K562 (cell line): ENCODE measurements at regions not wholly inside any gene's neighbourhood (a gene's known extent, or its start where the extent isn't known, plus 50 kb on each side); places are given as distances from the start of the nearest gene placed in this dataset.

Experiments
- ATAC-seq: fragments of 200-7000 bp; cut with Tn5 transposase; 3 replicates; pipeline ENCODE4 v1.9.1; 2020; ENCODE audit warnings: moderate library complexity
- BruUV-seq: library from RNA; stranded (reverse); fragments of 400-500 nt; replicated peaks from 2 replicates; lab custom pipeline; 2021; lab: Mats Ljungman, UMichigan
- CTCF ChIA-PET: fragments of 300-600 bp; formaldehyde crosslinking; extraction: SDS; loops from one replicate; lab custom pipeline; 2021; ENCODE audit warnings: low intra/inter-chr PET ratio; lab: Yijun Ruan, JAX
- POLR2A ChIA-PET: fragments of 300-600, 350-650 bp; sonication (Branson Sonifier 250); formaldehyde crosslinking; extraction: SDS; loops from one replicate; lab custom pipeline; 2021; ENCODE audit warnings: antibody characterized with exemption, inconsistent platforms; lab: Yijun Ruan, JAX
- DNase-seq, 4 experiments: peaks; one replicate each; pipeline versions ENCODE4 v3.0.0 to v3.0.0-alpha.2; 2011 to 2018; ENCODE audit warnings: low spot score in 3 of 4, mixed read lengths in 3 of 4; ENCODE audit errors: extremely low read depth in 1 of 4
- FAIRE-seq: peaks from 2 replicates; lab custom pipeline; 2011; peaks lifted over from hg19 to GRCh38; lab: Jason Lieb, UNC
- H2AFZ ChIP-seq: 2 replicates; pipeline ENCODE4 v1.6.0; 2011; ENCODE audit warnings: low read depth, low read length, control low read depth, inconsistent platforms
- H3K27ac ChIP-seq: fragments of 200-600 bp; 3 replicates; pipeline ENCODE4 v1.8.0; 2011; ENCODE audit warnings: low read depth, mild to moderate bottlenecking, control low read depth, inconsistent platforms, low read length, moderate library complexity, mixed read lengths; ENCODE audit errors: extremely low read depth
- H3K27me3 ChIP-seq, 2 experiments: fragments of 300-600 bp in 1 of 2; 2 replicates in 1 of 2; 3 replicates in 1 of 2; pipeline versions ENCODE4 v1.6.0 to v1.8.0; 2011; ENCODE audit warnings: inconsistent platforms in 2 of 2, low read length in 2 of 2, mild to moderate bottlenecking in 1 of 2, mixed read lengths in 1 of 2, moderate library complexity in 1 of 2; ENCODE audit not compliant: control insufficient read depth in 2 of 2, insufficient read depth in 2 of 2
- H3K36me3 ChIP-seq: fragments of 300-600 bp; 3 replicates; pipeline ENCODE4 v1.8.0; 2011; ENCODE audit warnings: mild to moderate bottlenecking, low read length, inconsistent platforms; ENCODE audit not compliant: control insufficient read depth, insufficient read depth
- H3K4me1 ChIP-seq, 2 experiments: fragments of 200-600 bp in 1 of 2; replicated peaks in 1 of 2; 2 replicates in 1 of 2; 3 replicates in 1 of 2; pipeline versions ENCODE4 v1.5.1 to v1.8.0; 2011; ENCODE audit warnings: inconsistent platforms in 2 of 2, low read length in 2 of 2, mild to moderate bottlenecking in 1 of 2, mixed read lengths in 1 of 2, moderate library complexity in 1 of 2; ENCODE audit not compliant: control insufficient read depth in 2 of 2, insufficient read depth in 2 of 2
- H3K4me2 ChIP-seq: 2 replicates; pipeline ENCODE4 v1.6.1; 2011; ENCODE audit warnings: low read length, control low read depth, inconsistent platforms, mixed read lengths; ENCODE audit not compliant: insufficient read depth
- H3K4me3 ChIP-seq: fragments of 200-600 bp; sonication (generic), shearing (Covaris generic); 2 replicates; pipeline ENCODE4 v1.5.1; 2016; ENCODE audit warnings: control low read depth, inconsistent platforms
- H3K79me2 ChIP-seq: fragments of 200-600 bp; 3 replicates; pipeline ENCODE4 v1.8.0; 2011; ENCODE audit warnings: low read length, inconsistent platforms; ENCODE audit not compliant: control insufficient read depth, insufficient read depth
- H3K9ac ChIP-seq, 2 experiments: 2 replicates each; pipeline versions ENCODE4 v1.6.0 to v1.6.1; 2011; ENCODE audit warnings: low read depth in 2 of 2, low read length in 2 of 2, control low read depth in 1 of 2, inconsistent platforms in 1 of 2, mild to moderate bottlenecking in 1 of 2, mixed read lengths in 1 of 2; ENCODE audit not compliant: insufficient read depth in 1 of 2
- H3K9me1 ChIP-seq: one replicate; pipeline ENCODE4 v1.6.0; 2011; ENCODE audit warnings: inconsistent platforms, mild to moderate bottlenecking, low read length, moderate library complexity; ENCODE audit not compliant: control insufficient read depth, insufficient read depth
- H3K9me3 ChIP-seq: replicated peaks from 2 replicates; pipeline ENCODE4 v1.5.1; 2011; ENCODE audit warnings: low read depth, low read length, inconsistent platforms; ENCODE audit not compliant: control insufficient read depth, insufficient read depth
- H4K20me1 ChIP-seq: replicated peaks from 2 replicates; pipeline ENCODE4 v1.6.1; 2011; ENCODE audit warnings: low read length, inconsistent platforms, mixed read lengths; ENCODE audit not compliant: control insufficient read depth, insufficient read depth
- CREB3L1 ChIP-seq: fragments of 450-650 bp; IDR thresholded peaks from 2 replicates; pipeline ENCODE4 v1.6.1; 2014; ENCODE audit warnings: low read depth, mild to moderate bottlenecking, moderate library complexity, borderline replicate concordance
- ELF2 ChIP-seq: fragments of 250-450 bp; sonication (Bioruptor Pico); IDR thresholded peaks from 2 replicates; pipeline ENCODE4 v1.5.0; 2021; ENCODE audit warnings: mild to moderate bottlenecking
- ZNF134 ChIP-seq: fragments of 250-450 bp; sonication (Bioruptor Pico); conservative IDR thresholded peaks from 2 replicates; pipeline ENCODE4 v1.4.0; 2020
- WGBS: fragments of 100-300 bp; shearing (Covaris generic); methylation state at CpG from one replicate; pipeline ENCODE4 v1.1.6; 2016; ENCODE audit warnings: low coverage, mixed read lengths; ENCODE audit not compliant: insufficient coverage; ENCODE audit errors: missing lambda C conversion rate; 5-methylcytosine and 5-hydroxymethylcytosine counted together
- in situ Hi-C: fragments of 300-500 bp; cut with MboI; formaldehyde crosslinking; loops from 4 replicates; pipeline ENCODE4 v1.15.0; 2018; ENCODE audit warnings: inconsistent platforms, mixed read lengths
- intact Hi-C: fragments of 100-400 bp; cut with micrococcal nuclease; formaldehyde crosslinking; loops from 2 replicates; pipeline ENCODE4 v1.14.2; 2022
- TF ChIP-seq, protein P1 (sequence below): fragments of 450-650 bp; IDR thresholded peaks from 2 replicates; pipeline ENCODE4 v1.6.1; 2016; ENCODE audit warnings: mild to moderate bottlenecking, moderate library complexity
- TF ChIP-seq, protein P2 (sequence below): fragments of 450-650 bp; IDR thresholded peaks from 2 replicates; pipeline ENCODE4 v1.6.1; 2017; ENCODE audit warnings: antibody characterized with exemption, mild to moderate bottlenecking

- FAIRE-seq (no peak), DNase-seq (no peak), ATAC-seq (0 out of 3 replicates have a peak, but pooled peaks have one; percentile 29)
- no peaks in the 10 kb centered on the region for H3K9me3 ChIP-seq
- no peak overlapping the region for H3K4me2 ChIP-seq
- in situ Hi-C loops (no loop called here), intact Hi-C loops (no loop called here)
- POLR2A ChIA-PET, result no interaction called here
- H3K9me1 ChIP-seq, result no peaks in the 10 kb centered on the region
- peaks cover 0 to 4% of the 10 kb centered on the region in 2 experiments; a peak in 1 of 5 replicates for H3K4me1 ChIP-seq
- H3K27ac ChIP-seq, result no peak overlapping the region
- H2AFZ ChIP-seq, result peak overlapping the region; percentile 10; the same call in 1 of the 2 replicates
- no peak overlapping the region for H3K9ac ChIP-seq
- H3K4me3 ChIP-seq, result no peak overlapping the region
- no peaks in the 10 kb centered on the region for H3K36me3 ChIP-seq
- BruUV-seq, result no TSS peak
- no peaks in the 10 kb centered on the region for H3K27me3 ChIP-seq
- CTCF ChIA-PET, result no interaction called here
- H3K79me2 ChIP-seq, result no peaks in the 10 kb centered on the region
- H4K20me1 ChIP-seq, result no peaks in the 10 kb centered on the region
- WGBS, result 36% methylated on average over 3 of the region's 3 CpGs
- TF ChIP-seq, protein P1, sequence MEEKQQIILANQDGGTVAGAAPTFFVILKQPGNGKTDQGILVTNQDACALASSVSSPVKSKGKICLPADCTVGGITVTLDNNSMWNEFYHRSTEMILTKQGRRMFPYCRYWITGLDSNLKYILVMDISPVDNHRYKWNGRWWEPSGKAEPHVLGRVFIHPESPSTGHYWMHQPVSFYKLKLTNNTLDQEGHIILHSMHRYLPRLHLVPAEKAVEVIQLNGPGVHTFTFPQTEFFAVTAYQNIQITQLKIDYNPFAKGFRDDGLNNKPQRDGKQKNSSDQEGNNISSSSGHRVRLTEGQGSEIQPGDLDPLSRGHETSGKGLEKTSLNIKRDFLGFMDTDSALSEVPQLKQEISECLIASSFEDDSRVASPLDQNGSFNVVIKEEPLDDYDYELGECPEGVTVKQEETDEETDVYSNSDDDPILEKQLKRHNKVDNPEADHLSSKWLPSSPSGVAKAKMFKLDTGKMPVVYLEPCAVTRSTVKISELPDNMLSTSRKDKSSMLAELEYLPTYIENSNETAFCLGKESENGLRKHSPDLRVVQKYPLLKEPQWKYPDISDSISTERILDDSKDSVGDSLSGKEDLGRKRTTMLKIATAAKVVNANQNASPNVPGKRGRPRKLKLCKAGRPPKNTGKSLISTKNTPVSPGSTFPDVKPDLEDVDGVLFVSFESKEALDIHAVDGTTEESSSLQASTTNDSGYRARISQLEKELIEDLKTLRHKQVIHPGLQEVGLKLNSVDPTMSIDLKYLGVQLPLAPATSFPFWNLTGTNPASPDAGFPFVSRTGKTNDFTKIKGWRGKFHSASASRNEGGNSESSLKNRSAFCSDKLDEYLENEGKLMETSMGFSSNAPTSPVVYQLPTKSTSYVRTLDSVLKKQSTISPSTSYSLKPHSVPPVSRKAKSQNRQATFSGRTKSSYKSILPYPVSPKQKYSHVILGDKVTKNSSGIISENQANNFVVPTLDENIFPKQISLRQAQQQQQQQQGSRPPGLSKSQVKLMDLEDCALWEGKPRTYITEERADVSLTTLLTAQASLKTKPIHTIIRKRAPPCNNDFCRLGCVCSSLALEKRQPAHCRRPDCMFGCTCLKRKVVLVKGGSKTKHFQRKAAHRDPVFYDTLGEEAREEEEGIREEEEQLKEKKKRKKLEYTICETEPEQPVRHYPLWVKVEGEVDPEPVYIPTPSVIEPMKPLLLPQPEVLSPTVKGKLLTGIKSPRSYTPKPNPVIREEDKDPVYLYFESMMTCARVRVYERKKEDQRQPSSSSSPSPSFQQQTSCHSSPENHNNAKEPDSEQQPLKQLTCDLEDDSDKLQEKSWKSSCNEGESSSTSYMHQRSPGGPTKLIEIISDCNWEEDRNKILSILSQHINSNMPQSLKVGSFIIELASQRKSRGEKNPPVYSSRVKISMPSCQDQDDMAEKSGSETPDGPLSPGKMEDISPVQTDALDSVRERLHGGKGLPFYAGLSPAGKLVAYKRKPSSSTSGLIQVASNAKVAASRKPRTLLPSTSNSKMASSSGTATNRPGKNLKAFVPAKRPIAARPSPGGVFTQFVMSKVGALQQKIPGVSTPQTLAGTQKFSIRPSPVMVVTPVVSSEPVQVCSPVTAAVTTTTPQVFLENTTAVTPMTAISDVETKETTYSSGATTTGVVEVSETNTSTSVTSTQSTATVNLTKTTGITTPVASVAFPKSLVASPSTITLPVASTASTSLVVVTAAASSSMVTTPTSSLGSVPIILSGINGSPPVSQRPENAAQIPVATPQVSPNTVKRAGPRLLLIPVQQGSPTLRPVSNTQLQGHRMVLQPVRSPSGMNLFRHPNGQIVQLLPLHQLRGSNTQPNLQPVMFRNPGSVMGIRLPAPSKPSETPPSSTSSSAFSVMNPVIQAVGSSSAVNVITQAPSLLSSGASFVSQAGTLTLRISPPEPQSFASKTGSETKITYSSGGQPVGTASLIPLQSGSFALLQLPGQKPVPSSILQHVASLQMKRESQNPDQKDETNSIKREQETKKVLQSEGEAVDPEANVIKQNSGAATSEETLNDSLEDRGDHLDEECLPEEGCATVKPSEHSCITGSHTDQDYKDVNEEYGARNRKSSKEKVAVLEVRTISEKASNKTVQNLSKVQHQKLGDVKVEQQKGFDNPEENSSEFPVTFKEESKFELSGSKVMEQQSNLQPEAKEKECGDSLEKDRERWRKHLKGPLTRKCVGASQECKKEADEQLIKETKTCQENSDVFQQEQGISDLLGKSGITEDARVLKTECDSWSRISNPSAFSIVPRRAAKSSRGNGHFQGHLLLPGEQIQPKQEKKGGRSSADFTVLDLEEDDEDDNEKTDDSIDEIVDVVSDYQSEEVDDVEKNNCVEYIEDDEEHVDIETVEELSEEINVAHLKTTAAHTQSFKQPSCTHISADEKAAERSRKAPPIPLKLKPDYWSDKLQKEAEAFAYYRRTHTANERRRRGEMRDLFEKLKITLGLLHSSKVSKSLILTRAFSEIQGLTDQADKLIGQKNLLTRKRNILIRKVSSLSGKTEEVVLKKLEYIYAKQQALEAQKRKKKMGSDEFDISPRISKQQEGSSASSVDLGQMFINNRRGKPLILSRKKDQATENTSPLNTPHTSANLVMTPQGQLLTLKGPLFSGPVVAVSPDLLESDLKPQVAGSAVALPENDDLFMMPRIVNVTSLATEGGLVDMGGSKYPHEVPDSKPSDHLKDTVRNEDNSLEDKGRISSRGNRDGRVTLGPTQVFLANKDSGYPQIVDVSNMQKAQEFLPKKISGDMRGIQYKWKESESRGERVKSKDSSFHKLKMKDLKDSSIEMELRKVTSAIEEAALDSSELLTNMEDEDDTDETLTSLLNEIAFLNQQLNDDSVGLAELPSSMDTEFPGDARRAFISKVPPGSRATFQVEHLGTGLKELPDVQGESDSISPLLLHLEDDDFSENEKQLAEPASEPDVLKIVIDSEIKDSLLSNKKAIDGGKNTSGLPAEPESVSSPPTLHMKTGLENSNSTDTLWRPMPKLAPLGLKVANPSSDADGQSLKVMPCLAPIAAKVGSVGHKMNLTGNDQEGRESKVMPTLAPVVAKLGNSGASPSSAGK, result no peak
- TF ChIP-seq, protein P2, sequence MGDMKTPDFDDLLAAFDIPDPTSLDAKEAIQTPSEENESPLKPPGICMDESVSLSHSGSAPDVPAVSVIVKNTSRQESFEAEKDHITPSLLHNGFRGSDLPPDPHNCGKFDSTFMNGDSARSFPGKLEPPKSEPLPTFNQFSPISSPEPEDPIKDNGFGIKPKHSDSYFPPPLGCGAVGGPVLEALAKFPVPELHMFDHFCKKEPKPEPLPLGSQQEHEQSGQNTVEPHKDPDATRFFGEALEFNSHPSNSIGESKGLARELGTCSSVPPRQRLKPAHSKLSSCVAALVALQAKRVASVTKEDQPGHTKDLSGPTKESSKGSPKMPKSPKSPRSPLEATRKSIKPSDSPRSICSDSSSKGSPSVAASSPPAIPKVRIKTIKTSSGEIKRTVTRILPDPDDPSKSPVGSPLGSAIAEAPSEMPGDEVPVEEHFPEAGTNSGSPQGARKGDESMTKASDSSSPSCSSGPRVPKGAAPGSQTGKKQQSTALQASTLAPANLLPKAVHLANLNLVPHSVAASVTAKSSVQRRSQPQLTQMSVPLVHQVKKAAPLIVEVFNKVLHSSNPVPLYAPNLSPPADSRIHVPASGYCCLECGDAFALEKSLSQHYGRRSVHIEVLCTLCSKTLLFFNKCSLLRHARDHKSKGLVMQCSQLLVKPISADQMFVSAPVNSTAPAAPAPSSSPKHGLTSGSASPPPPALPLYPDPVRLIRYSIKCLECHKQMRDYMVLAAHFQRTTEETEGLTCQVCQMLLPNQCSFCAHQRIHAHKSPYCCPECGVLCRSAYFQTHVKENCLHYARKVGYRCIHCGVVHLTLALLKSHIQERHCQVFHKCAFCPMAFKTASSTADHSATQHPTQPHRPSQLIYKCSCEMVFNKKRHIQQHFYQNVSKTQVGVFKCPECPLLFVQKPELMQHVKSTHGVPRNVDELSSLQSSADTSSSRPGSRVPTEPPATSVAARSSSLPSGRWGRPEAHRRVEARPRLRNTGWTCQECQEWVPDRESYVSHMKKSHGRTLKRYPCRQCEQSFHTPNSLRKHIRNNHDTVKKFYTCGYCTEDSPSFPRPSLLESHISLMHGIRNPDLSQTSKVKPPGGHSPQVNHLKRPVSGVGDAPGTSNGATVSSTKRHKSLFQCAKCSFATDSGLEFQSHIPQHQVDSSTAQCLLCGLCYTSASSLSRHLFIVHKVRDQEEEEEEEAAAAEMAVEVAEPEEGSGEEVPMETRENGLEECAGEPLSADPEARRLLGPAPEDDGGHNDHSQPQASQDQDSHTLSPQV, result no peak
- TF ChIP-seq ELF2 (CRISPR knock-in tag) (no peak), ZNF134 (CRISPR knock-in tag) (no peak), CREB3L1 (no peak)
These were observed 103.3 kb upstream of the LEF1 start for GRCh38 chr4:108272046-108272445.
